K562 (cell line): ENCODE measurements at regions not wholly inside any gene's neighbourhood (a gene's known extent, or its start where the extent isn't known, plus 50 kb on each side); places are given as distances from the start of the nearest gene placed in this dataset.

Source experiments
- ATAC-seq: fragments of 200-7000 bp; cut with Tn5 transposase; 3 replicates; pipeline ENCODE4 v1.9.1; 2020; ENCODE audit warnings: moderate library complexity
- BruUV-seq: library from RNA; stranded (reverse); fragments of 400-500 nt; replicated peaks from 2 replicates; lab custom pipeline; 2021; lab: Mats Ljungman, UMichigan
- CTCF ChIA-PET: fragments of 300-600 bp; formaldehyde crosslinking; extraction: SDS; loops from one replicate; lab custom pipeline; 2021; ENCODE audit warnings: low intra/inter-chr PET ratio; lab: Yijun Ruan, JAX
- POLR2A ChIA-PET: fragments of 300-600, 350-650 bp; sonication (Branson Sonifier 250); formaldehyde crosslinking; extraction: SDS; loops from one replicate; lab custom pipeline; 2021; ENCODE audit warnings: antibody characterized with exemption, inconsistent platforms; lab: Yijun Ruan, JAX
- DNase-seq, 4 experiments: peaks; one replicate each; pipeline versions ENCODE4 v3.0.0 to v3.0.0-alpha.2; 2011 to 2018; ENCODE audit warnings: low spot score in 3 of 4, mixed read lengths in 3 of 4; ENCODE audit errors: extremely low read depth in 1 of 4
- FAIRE-seq: peaks from 2 replicates; lab custom pipeline; 2011; peaks lifted over from hg19 to GRCh38; lab: Jason Lieb, UNC
- H2AFZ ChIP-seq: 2 replicates; pipeline ENCODE4 v1.6.0; 2011; ENCODE audit warnings: low read depth, low read length, control low read depth, inconsistent platforms
- H3K27ac ChIP-seq: fragments of 200-600 bp; 3 replicates; pipeline ENCODE4 v1.8.0; 2011; ENCODE audit warnings: low read depth, mild to moderate bottlenecking, control low read depth, inconsistent platforms, low read length, moderate library complexity, mixed read lengths; ENCODE audit errors: extremely low read depth
- H3K27me3 ChIP-seq, 2 experiments: fragments of 300-600 bp in 1 of 2; 2 replicates in 1 of 2; 3 replicates in 1 of 2; pipeline versions ENCODE4 v1.6.0 to v1.8.0; 2011; ENCODE audit warnings: inconsistent platforms in 2 of 2, low read length in 2 of 2, mild to moderate bottlenecking in 1 of 2, mixed read lengths in 1 of 2, moderate library complexity in 1 of 2; ENCODE audit not compliant: control insufficient read depth in 2 of 2, insufficient read depth in 2 of 2
- H3K36me3 ChIP-seq: fragments of 300-600 bp; 3 replicates; pipeline ENCODE4 v1.8.0; 2011; ENCODE audit warnings: mild to moderate bottlenecking, low read length, inconsistent platforms; ENCODE audit not compliant: control insufficient read depth, insufficient read depth
- H3K4me1 ChIP-seq, 2 experiments: fragments of 200-600 bp in 1 of 2; replicated peaks in 1 of 2; 2 replicates in 1 of 2; 3 replicates in 1 of 2; pipeline versions ENCODE4 v1.5.1 to v1.8.0; 2011; ENCODE audit warnings: inconsistent platforms in 2 of 2, low read length in 2 of 2, mild to moderate bottlenecking in 1 of 2, mixed read lengths in 1 of 2, moderate library complexity in 1 of 2; ENCODE audit not compliant: control insufficient read depth in 2 of 2, insufficient read depth in 2 of 2
- H3K4me2 ChIP-seq: 2 replicates; pipeline ENCODE4 v1.6.1; 2011; ENCODE audit warnings: low read length, control low read depth, inconsistent platforms, mixed read lengths; ENCODE audit not compliant: insufficient read depth
- H3K4me3 ChIP-seq: fragments of 200-600 bp; sonication (generic), shearing (Covaris generic); 2 replicates; pipeline ENCODE4 v1.5.1; 2016; ENCODE audit warnings: control low read depth, inconsistent platforms
- H3K79me2 ChIP-seq: fragments of 200-600 bp; 3 replicates; pipeline ENCODE4 v1.8.0; 2011; ENCODE audit warnings: low read length, inconsistent platforms; ENCODE audit not compliant: control insufficient read depth, insufficient read depth
- H3K9ac ChIP-seq, 2 experiments: 2 replicates each; pipeline versions ENCODE4 v1.6.0 to v1.6.1; 2011; ENCODE audit warnings: low read depth in 2 of 2, low read length in 2 of 2, control low read depth in 1 of 2, inconsistent platforms in 1 of 2, mild to moderate bottlenecking in 1 of 2, mixed read lengths in 1 of 2; ENCODE audit not compliant: insufficient read depth in 1 of 2
- H3K9me1 ChIP-seq: one replicate; pipeline ENCODE4 v1.6.0; 2011; ENCODE audit warnings: inconsistent platforms, mild to moderate bottlenecking, low read length, moderate library complexity; ENCODE audit not compliant: control insufficient read depth, insufficient read depth
- H3K9me3 ChIP-seq: replicated peaks from 2 replicates; pipeline ENCODE4 v1.5.1; 2011; ENCODE audit warnings: low read depth, low read length, inconsistent platforms; ENCODE audit not compliant: control insufficient read depth, insufficient read depth
- H4K20me1 ChIP-seq: replicated peaks from 2 replicates; pipeline ENCODE4 v1.6.1; 2011; ENCODE audit warnings: low read length, inconsistent platforms, mixed read lengths; ENCODE audit not compliant: control insufficient read depth, insufficient read depth
- ATF4 ChIP-seq: fragments of 450-650 bp; formaldehyde crosslinking; IDR thresholded peaks from 2 replicates; pipeline ENCODE4 v1.4.0; 2022; ENCODE audit warnings: mild to moderate bottlenecking, moderate library complexity
- BMI1 ChIP-seq: fragments of 150-350 bp; IDR thresholded peaks from 2 replicates; pipeline ENCODE4 v1.6.1; 2014; ENCODE audit warnings: low read length
- BRD9 ChIP-seq: fragments of 450-650 bp; IDR thresholded peaks from 2 replicates; pipeline ENCODE4 v1.6.1; 2018; ENCODE audit warnings: low read depth; ENCODE audit not compliant: partially characterized antibody
- COPS2 ChIP-seq: fragments of 450-650 bp; conservative IDR thresholded peaks from 2 replicates; pipeline ENCODE4 v1.6.1; 2016; ENCODE audit warnings: mild to moderate bottlenecking, moderate library complexity
- CREB5 ChIP-seq: fragments of 250-450 bp; sonication (Bioruptor Pico); IDR thresholded peaks from 2 replicates; pipeline ENCODE4 v1.5.0; 2020; ENCODE audit warnings: mild to moderate bottlenecking
- ETV1 ChIP-seq: fragments of 450-650 bp; conservative IDR thresholded peaks from 2 replicates; pipeline ENCODE4 v1.6.1; 2016; ENCODE audit warnings: missing genetic modification characterization, control low read depth, low read depth, missing compliant biosample characterization
- FOXK1 ChIP-seq: sonication (generic); formaldehyde crosslinking; IDR thresholded peaks from 2 replicates; pipeline ENCODE4 v1.8.0; 2022; ENCODE audit warnings: missing genetic modification reagents, mild to moderate bottlenecking, borderline replicate concordance
- KLF1 ChIP-seq: fragments of 450-650 bp; IDR thresholded peaks from 2 replicates; pipeline ENCODE4 v1.6.1; 2016; ENCODE audit warnings: missing genetic modification characterization, missing compliant biosample characterization
- MAFG ChIP-seq: fragments of 450-650 bp; conservative IDR thresholded peaks from 2 replicates; pipeline ENCODE4 v1.6.1; 2016; ENCODE audit warnings: missing genetic modification characterization, missing compliant biosample characterization
- PHF20 ChIP-seq: fragments of 450-650 bp; IDR thresholded peaks from 2 replicates; pipeline ENCODE4 v1.6.1; 2018; ENCODE audit not compliant: partially characterized antibody
- POLR2H ChIP-seq: IDR thresholded peaks from 2 replicates; pipeline ENCODE4 v1.6.1; 2016; ENCODE audit warnings: missing genetic modification characterization, low read depth, mild to moderate bottlenecking, control low read depth, missing compliant biosample characterization, moderate library complexity
- POLR3A ChIP-seq: IDR thresholded peaks from 2 replicates; pipeline ENCODE4 v1.6.1; 2011; ENCODE audit warnings: borderline replicate concordance, mild to moderate bottlenecking, moderate library complexity; ENCODE audit not compliant: insufficient read length, insufficient read depth; ENCODE audit errors: extremely low read depth
- SIN3A ChIP-seq, 2 experiments: fragments of 150-350 bp in 1 of 2; IDR thresholded peaks; 2 replicates each; pipeline ENCODE4 v1.6.1; 2011 to 2016; ENCODE audit warnings: borderline replicate concordance in 2 of 2, low read depth in 2 of 2, low read length in 2 of 2, mild to moderate bottlenecking in 2 of 2, moderate library complexity in 2 of 2; ENCODE audit not compliant: control insufficient read depth in 1 of 2
- SIN3B ChIP-seq: fragments of 450-650 bp; IDR thresholded peaks from 2 replicates; pipeline ENCODE4 v1.6.1; 2017; ENCODE audit warnings: low read depth, mild to moderate bottlenecking, moderate library complexity
- SIRT6 ChIP-seq: IDR thresholded peaks from one replicate; pipeline ENCODE4 v1.6.1; 2012; ENCODE audit warnings: low read depth, mild to moderate bottlenecking, control low read depth, inconsistent platforms, low read length, moderate library complexity
- ZBED1 ChIP-seq: IDR thresholded peaks from 2 replicates; pipeline ENCODE4 v1.6.1; 2014
- ZNF174 ChIP-seq: fragments of 250-450 bp; sonication (Bioruptor Pico); IDR thresholded peaks from 2 replicates; pipeline ENCODE4 v1.4.0; 2020; ENCODE audit warnings: mild to moderate bottlenecking
- ZNF512 ChIP-seq: IDR thresholded peaks from 2 replicates; pipeline ENCODE4 v1.6.1; 2016; ENCODE audit warnings: missing genetic modification characterization, missing compliant biosample characterization
- ZNF655 ChIP-seq: fragments of 250-450 bp; sonication (Bioruptor Pico); IDR thresholded peaks from 2 replicates; pipeline ENCODE4 v1.5.0; 2021
- ZNF77 ChIP-seq: fragments of 250-450 bp; sonication (Bioruptor Pico); IDR thresholded peaks from 2 replicates; pipeline ENCODE4 v1.5.0; 2020
- WGBS: fragments of 100-300 bp; shearing (Covaris generic); methylation state at CpG from one replicate; pipeline ENCODE4 v1.1.6; 2016; ENCODE audit warnings: low coverage, mixed read lengths; ENCODE audit not compliant: insufficient coverage; ENCODE audit errors: missing lambda C conversion rate; 5-methylcytosine and 5-hydroxymethylcytosine counted together
- in situ Hi-C: fragments of 300-500 bp; cut with MboI; formaldehyde crosslinking; loops from 4 replicates; pipeline ENCODE4 v1.15.0; 2018; ENCODE audit warnings: inconsistent platforms, mixed read lengths
- intact Hi-C: fragments of 100-400 bp; cut with micrococcal nuclease; formaldehyde crosslinking; loops from 2 replicates; pipeline ENCODE4 v1.14.2; 2022

DNA sequence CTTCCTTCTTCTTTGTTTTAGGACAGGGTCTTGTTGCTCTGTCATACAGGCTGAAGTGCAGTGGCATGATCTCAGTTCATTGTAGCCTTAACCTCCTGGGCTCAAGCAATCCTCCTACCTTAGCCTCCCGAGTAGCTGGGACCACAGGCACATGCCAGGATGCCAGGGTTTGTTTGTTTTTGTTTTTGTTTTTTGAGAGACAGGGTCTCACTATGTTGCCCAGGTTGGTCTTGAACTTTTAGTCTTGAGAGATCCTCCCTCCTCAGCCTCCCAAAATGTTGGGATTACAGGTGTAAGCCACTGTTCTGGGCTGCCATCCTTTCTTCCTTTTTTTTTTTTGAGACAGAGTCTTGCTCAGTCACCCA is 56.5 kb upstream of the SLC45A1 start:
- H2AFZ ChIP-seq: no peak overlapping the region
- in situ Hi-C loops (no loop called here), intact Hi-C loops (no loop called here)
- ATAC-seq: no peak
- ChIA-PET CTCF (no interaction called here), POLR2A (interaction anchor here (0.6 kb wide), 1 partner anchor 492 kb away, joined by 3 read pairs; no protein-coding TSS in a partner anchor)
- H3K9me1 ChIP-seq: no peaks in the 10 kb centered on the region
- no peak for DNase-seq
- H4K20me1 ChIP-seq: no peaks in the 10 kb centered on the region
- no peak overlapping the region for H3K27ac ChIP-seq
- H3K4me2 ChIP-seq: no peak overlapping the region
- TF ChIP-seq KLF1 (tag): no peak
- TF ChIP-seq PHF20: no peak
- TF ChIP-seq ETV1 (tag): no peak
- TF ChIP-seq FOXK1: no peak
- TF ChIP-seq ZNF174 (CRISPR knock-in tag): no peak
- TF ChIP-seq ZNF77 (CRISPR knock-in tag): no peak
- no peak for TF ChIP-seq ATF4 (CRISPR knock-in tag)
- no peak for TF ChIP-seq SIRT6
- TF ChIP-seq POLR2H (tag): no peak
- no peak for TF ChIP-seq BRD9
- no peak for TF ChIP-seq BMI1
- no peak for TF ChIP-seq COPS2
- TF ChIP-seq SIN3B: no peak
- no peak for TF ChIP-seq CREB5 (CRISPR knock-in tag)
- TF ChIP-seq ZNF512: no peak
- TF ChIP-seq ZNF655: no peak
- TF ChIP-seq MAFG (tag): no peak
- no peak for TF ChIP-seq SIN3A (IDR thresholded peaks at IDR 0.05; ENCODE audit: borderline replicate concordance in 2 of 2, control insufficient read depth in 1 of 2, low read depth in 2 of 2, low read length in 2 of 2)
- no peak for TF ChIP-seq POLR3A
- TF ChIP-seq ZBED1: no peak
- peaks cover 26 to 53% of the 10 kb centered on the region in 2 experiments for H3K27me3 ChIP-seq
- H3K4me1 ChIP-seq: no peaks in the 10 kb centered on the region
- BruUV-seq: no TSS peak
- H3K36me3 ChIP-seq: no peaks in the 10 kb centered on the region
- FAIRE-seq: no peak
- H3K9me3 ChIP-seq: no peaks in the 10 kb centered on the region
- WGBS: 0% methylated on average over 1 of the region's 1 CpG
- no peak overlapping the region for H3K9ac ChIP-seq
- no peaks in the 10 kb centered on the region for H3K79me2 ChIP-seq
- H3K4me3 ChIP-seq: no peak overlapping the region
